ENCODE measurements at regions not wholly inside any gene's neighbourhood (a gene's known extent, or its start where the extent isn't known, plus 50 kb on each side); places are given as distances from the start of the nearest gene placed in this dataset.

- no peak for DNase-seq
These were observed 519.3 kb upstream of the CADM2 start for GRCh38 chr3:84439476-84439875.

- no peak for DNase-seq
These were observed 518.5 kb upstream of the CADM2 start for GRCh38 chr3:84440291-84440690.

GRCh38 chr3:84442533-84442932, 516.3 kb upstream of the CADM2 start:
- DNase-seq = no peak

GRCh38 chr3:84444726-84445521, 513.9 kb upstream of the CADM2 start:
- DNase-seq = no peak

GRCh38 chr3:84487296-84487695, 471.5 kb upstream of the CADM2 start:
- no peak for DNase-seq

- no peak for DNase-seq
These were observed 454.0 kb upstream of the CADM2 start for GRCh38 chr3:84504761-84505160.

- no peak for DNase-seq
These were observed 448.8 kb upstream of the CADM2 start for GRCh38 chr3:84510007-84510406.

GRCh38 chr3:84522893-84523292, 435.9 kb upstream of the CADM2 start:
- no peak for DNase-seq

GRCh38 chr3:84536916-84537315, 421.9 kb upstream of the CADM2 start:
- DNase-seq = no peak

- DNase-seq = no peak
These were observed 420.2 kb upstream of the CADM2 start for GRCh38 chr3:84538597-84538996.

- DNase-seq = no peak
These were observed 411.6 kb upstream of the CADM2 start for GRCh38 chr3:84547207-84547606.

GRCh38 chr3:84547971-84548970, 410.5 kb upstream of the CADM2 start:
- DNase-seq = no peak

- no peak for DNase-seq
These were observed 403.2 kb upstream of the CADM2 start for GRCh38 chr3:84555629-84556028.

GRCh38 chr3:84566256-84566655, 392.5 kb upstream of the CADM2 start:
- DNase-seq = no peak

- DNase-seq = no peak
These were observed 391.0 kb upstream of the CADM2 start for GRCh38 chr3:84567796-84568195.

GRCh38 chr3:84573962-84574361, 384.8 kb upstream of the CADM2 start:
- DNase-seq = no peak

- no peak for DNase-seq
These were observed 372.4 kb upstream of the CADM2 start for GRCh38 chr3:84586427-84586826.

- DNase-seq = no peak
These were observed 358.0 kb upstream of the CADM2 start for GRCh38 chr3:84600703-84601225.

GRCh38 chr3:84601303-84601702, 357.5 kb upstream of the CADM2 start:
- no peak for DNase-seq

GRCh38 chr3:84621823-84622222, 337.0 kb upstream of the CADM2 start:
- no peak for DNase-seq

GRCh38 chr3:84634668-84635067, 324.1 kb upstream of the CADM2 start:
- DNase-seq = no peak

GRCh38 chr3:84637272-84637671, 321.5 kb upstream of the CADM2 start:
- no peak for DNase-seq

- no peak for DNase-seq
These were observed 292.3 kb upstream of the CADM2 start for GRCh38 chr3:84666468-84666867.

- DNase-seq = no peak
These were observed 279.6 kb upstream of the CADM2 start for GRCh38 chr3:84679211-84679610.
